H1 (cell line): ENCODE measurements at regions not wholly inside any gene's neighbourhood (a gene's known extent, or its start where the extent isn't known, plus 50 kb on each side); places are given as distances from the start of the nearest gene placed in this dataset.

ENCODE experiments used
- CTCF ChIA-PET: fragments of 300-600 bp; sonication (Branson Sonifier 250); formaldehyde crosslinking; loops from one replicate; lab custom pipeline; 2021; ENCODE audit not compliant: partially characterized antibody; lab: Charles Lee
- POLR2A ChIA-PET: fragments of 300-600 bp; sonication (Branson Sonifier 250); formaldehyde crosslinking; loops from one replicate; lab custom pipeline; 2021; ENCODE audit warnings: inconsistent platforms; ENCODE audit not compliant: partially characterized antibody; lab: Charles Lee
- DNase-seq, 2 experiments: peaks; one replicate each; pipeline versions ENCODE4 v3.0.0 to v3.0.0-alpha.2; 2010 to 2022; ENCODE audit warnings: low spot score in 2 of 2, low read depth in 1 of 2, mixed read lengths in 1 of 2
- FAIRE-seq: peaks from 2 replicates; lab custom pipeline; 2011; peaks lifted over from hg19 to GRCh38; lab: Jason Lieb, UNC
- H2AFZ ChIP-seq: 2 replicates; pipeline ENCODE4 v1.8.1; 2012; ENCODE audit warnings: low read length, inconsistent platforms
- H2AK5ac ChIP-seq: 2 replicates; pipeline ENCODE4 v1.6.1; 2013; ENCODE audit warnings: low read depth, low read length
- H2BK120ac ChIP-seq: replicated peaks from 2 replicates; pipeline ENCODE3; 2013; ENCODE audit warnings: low read depth, low read length, inconsistent platforms
- H2BK12ac ChIP-seq: 2 replicates; pipeline ENCODE4 v1.6.1; 2013; ENCODE audit warnings: low read depth, low read length
- H2BK15ac ChIP-seq: 2 replicates; pipeline ENCODE4 v1.6.1; 2013; ENCODE audit warnings: low read length
- H2BK20ac ChIP-seq: 2 replicates; pipeline ENCODE4 v1.6.1; 2013; ENCODE audit warnings: low read length
- H2BK5ac ChIP-seq: 2 replicates; pipeline ENCODE4 v1.6.1; 2013; ENCODE audit warnings: low read depth, low read length
- H3K14ac ChIP-seq: 2 replicates; pipeline ENCODE4 v1.6.1; 2013; ENCODE audit warnings: inconsistent platforms; ENCODE audit not compliant: insufficient read length
- H3K18ac ChIP-seq: 2 replicates; pipeline ENCODE4 v1.6.1; 2013; ENCODE audit warnings: low read length; ENCODE audit errors: extremely low read depth
- H3K23ac ChIP-seq: 2 replicates; pipeline ENCODE4 v1.6.1; 2013; ENCODE audit warnings: inconsistent platforms; ENCODE audit not compliant: insufficient read length
- H3K23me2 ChIP-seq: 2 replicates; pipeline ENCODE4 v1.6.1; 2013; ENCODE audit warnings: low read depth, low read length
- H3K27ac ChIP-seq: 2 replicates; pipeline ENCODE4 v1.6.1; 2011; ENCODE audit warnings: low read depth, low read length, inconsistent platforms
- H3K27me3 ChIP-seq, 4 experiments: replicated peaks in 1 of 4; 1 replicate in 1 of 4; 2 replicates in 3 of 4; pipeline versions ENCODE4 v1.6.1 to v1.8.1; 2011 to 2013; ENCODE audit warnings: low read length in 3 of 4, mild to moderate bottlenecking in 3 of 4, inconsistent platforms in 2 of 4, mixed read lengths in 2 of 4, moderate library complexity in 1 of 4; ENCODE audit not compliant: control insufficient read depth in 3 of 4, insufficient read depth in 3 of 4; ENCODE audit errors: extremely low read depth in 1 of 4
- H3K36me3 ChIP-seq, 4 experiments: 2 replicates each; pipeline versions ENCODE4 v1.6.1 to v1.8.1; 2011 to 2013; ENCODE audit warnings: mild to moderate bottlenecking in 4 of 4, low read length in 3 of 4, moderate library complexity in 2 of 4, control low read depth in 1 of 4, inconsistent platforms in 1 of 4; ENCODE audit not compliant: insufficient read depth in 4 of 4, control insufficient read depth in 2 of 4
- H3K4ac ChIP-seq: replicated peaks from 2 replicates; pipeline ENCODE3; 2013; ENCODE audit warnings: low read length, low read depth, mixed read lengths, inconsistent platforms; ENCODE audit not compliant: insufficient read length
- H3K4me1 ChIP-seq, 4 experiments: replicated peaks in 1 of 4; 1 replicate in 1 of 4; 2 replicates in 3 of 4; pipeline versions ENCODE4 v1.6.1 to v1.8.1; 2011 to 2013; ENCODE audit warnings: low read length in 3 of 4, inconsistent platforms in 2 of 4, mixed read lengths in 1 of 4; ENCODE audit not compliant: insufficient read depth in 4 of 4, control insufficient read depth in 3 of 4
- H3K4me2 ChIP-seq, 2 experiments: 2 replicates each; pipeline versions ENCODE4 v1.6.1 to v1.8.1; 2011 to 2013; ENCODE audit warnings: low read depth in 2 of 2, low read length in 2 of 2, control low read depth in 1 of 2, inconsistent platforms in 1 of 2, mild to moderate bottlenecking in 1 of 2; ENCODE audit not compliant: insufficient read depth in 1 of 2
- H3K4me3 ChIP-seq, 4 experiments: fragments of 200-600, 300-600 bp in 1 of 4; sonication (generic), shearing (Covaris generic), sonication (Bioruptor Twin) in 1 of 4; 2 replicates each; pipeline versions ENCODE4 v1.5.1 to v1.8.1; 2011 to 2016; ENCODE audit warnings: low read length in 4 of 4, low read depth in 3 of 4, control low read depth in 2 of 4, inconsistent platforms in 2 of 4, mild to moderate bottlenecking in 2 of 4, mixed read lengths in 1 of 4, moderate library complexity in 1 of 4; ENCODE audit not compliant: insufficient read depth in 2 of 4; ENCODE audit errors: extremely low read depth in 1 of 4
- H3K56ac ChIP-seq: replicated peaks from 2 replicates; pipeline ENCODE3; 2013; ENCODE audit warnings: low read depth, mild to moderate bottlenecking, mixed read lengths, low read length, inconsistent platforms; ENCODE audit not compliant: insufficient read length
- H3K79me1 ChIP-seq: 2 replicates; pipeline ENCODE4 v1.6.1; 2013; ENCODE audit warnings: low read depth, low read length, control low read depth
- H3K79me2 ChIP-seq, 2 experiments: 2 replicates each; pipeline versions ENCODE4 v1.6.1 to v1.8.1; 2012 to 2013; ENCODE audit warnings: low read length in 2 of 2, mild to moderate bottlenecking in 2 of 2, inconsistent platforms in 1 of 2; ENCODE audit not compliant: insufficient read depth in 2 of 2, control insufficient read depth in 1 of 2
- H3K9ac ChIP-seq, 4 experiments: replicated peaks in 1 of 4; 1 replicate in 1 of 4; 2 replicates in 3 of 4; pipeline versions ENCODE4 v1.6.1 to v1.8.1; 2011 to 2013; ENCODE audit warnings: low read depth in 3 of 4, low read length in 3 of 4, control low read depth in 2 of 4, mild to moderate bottlenecking in 2 of 4, moderate library complexity in 2 of 4, inconsistent platforms in 1 of 4; ENCODE audit errors: extremely low read depth in 1 of 4
- H3K9me3 ChIP-seq, 2 experiments: 2 replicates each; pipeline versions ENCODE4 v1.6.1 to v1.8.1; 2012 to 2013; ENCODE audit warnings: mild to moderate bottlenecking in 2 of 2, moderate library complexity in 2 of 2, control low read depth in 1 of 2, inconsistent platforms in 1 of 2, low read depth in 1 of 2, low read length in 1 of 2, mixed read lengths in 1 of 2; ENCODE audit not compliant: insufficient read depth in 2 of 2
- H4K20me1 ChIP-seq, 2 experiments: replicated peaks in 1 of 2; 2 replicates each; pipeline versions ENCODE3 to v1.8.1; 2011 to 2013; ENCODE audit warnings: inconsistent platforms in 2 of 2, low read length in 2 of 2, mild to moderate bottlenecking in 1 of 2; ENCODE audit not compliant: insufficient read depth in 2 of 2, control insufficient read depth in 1 of 2
- H4K5ac ChIP-seq: 2 replicates; pipeline ENCODE4 v1.6.1; 2013; ENCODE audit warnings: low read length, low read depth, mixed read lengths, inconsistent platforms; ENCODE audit not compliant: insufficient read length
- H4K8ac ChIP-seq: 2 replicates; pipeline ENCODE4 v1.8.0; 2013; ENCODE audit warnings: mild to moderate bottlenecking, moderate library complexity, low read length, inconsistent platforms; ENCODE audit not compliant: insufficient read depth; ENCODE audit errors: extremely low read depth
- H4K91ac ChIP-seq: replicated peaks from 2 replicates; pipeline ENCODE3; 2013; ENCODE audit warnings: low read length, mixed read lengths, inconsistent platforms; ENCODE audit not compliant: insufficient read length
- ATF3 ChIP-seq: IDR thresholded peaks from 2 replicates; pipeline ENCODE4 v1.6.1; 2011; ENCODE audit warnings: low read depth, mild to moderate bottlenecking, low read length; ENCODE audit not compliant: insufficient read depth
- HDAC2 ChIP-seq, 2 experiments: fragments of 300-600 bp in 1 of 2; sonication (generic) in 1 of 2; IDR thresholded peaks; 2 replicates each; pipeline ENCODE4 v1.6.1; 2011 to 2012; ENCODE audit warnings: low read depth in 2 of 2, low read length in 2 of 2, mild to moderate bottlenecking in 2 of 2, moderate library complexity in 2 of 2, borderline replicate concordance in 1 of 2, inconsistent platforms in 1 of 2
- JUN ChIP-seq: IDR thresholded peaks from 2 replicates; pipeline ENCODE4 v1.6.1; 2011; ENCODE audit warnings: low read depth, mild to moderate bottlenecking, improper control_type of control experiment, low read length
- MAX ChIP-seq: IDR thresholded peaks from 2 replicates; pipeline ENCODE4 v1.6.1; 2012; ENCODE audit warnings: inconsistent platforms
- POLR2A ChIP-seq, 2 experiments: IDR thresholded peaks; 1 replicate in 1 of 2; 2 replicates in 1 of 2; pipeline ENCODE4 v1.6.1; 2011; ENCODE audit warnings: low read depth in 2 of 2, low read length in 2 of 2, mild to moderate bottlenecking in 2 of 2; ENCODE audit errors: control extremely low read depth in 1 of 2
- RFX5 ChIP-seq: IDR thresholded peaks from 2 replicates; pipeline ENCODE4 v1.6.1; 2011; ENCODE audit warnings: low read depth, low read length, improper control_type of control experiment, borderline replicate concordance
- RXRA ChIP-seq: IDR thresholded peaks from 2 replicates; pipeline ENCODE4 v1.6.1; 2011; ENCODE audit warnings: low read depth, mild to moderate bottlenecking, low read length, moderate library complexity; ENCODE audit not compliant: insufficient read depth
- SIN3A ChIP-seq, 2 experiments: IDR thresholded peaks in 1 of 2; conservative IDR thresholded peaks in 1 of 2; 2 replicates each; pipeline ENCODE4 v1.6.1; 2011 to 2012; ENCODE audit warnings: low read length in 2 of 2, improper control_type of control experiment in 1 of 2, low read depth in 1 of 2, mild to moderate bottlenecking in 1 of 2
- TAF7 ChIP-seq: optimal IDR thresholded peaks from 2 replicates; pipeline ENCODE3; 2011; ENCODE audit warnings: low read depth, mild to moderate bottlenecking, inconsistent platforms, low read length, moderate library complexity, borderline replicate concordance
- USF2 ChIP-seq: IDR thresholded peaks from 2 replicates; pipeline ENCODE4 v1.6.1; 2011; ENCODE audit warnings: low read length, improper control_type of control experiment
- WGBS, 2 experiments: shearing (Covaris generic) in 1 of 2; methylation state at CpG; one replicate each; pipeline versions ENCODE4 v1.1.6 to v1.1.7; 2013 to 2015; ENCODE audit warnings: low lambda C conversion rate in 2 of 2, mixed read lengths in 2 of 2, inconsistent platforms in 1 of 2, low coverage in 1 of 2, missing lambda C conversion rate in 1 of 2; ENCODE audit not compliant: insufficient replicate concordance in 2 of 2, insufficient coverage in 1 of 2, insufficient read length in 1 of 2; ENCODE audit errors: extremely low coverage in 1 of 2, missing lambda C conversion rate in 1 of 2; 5-methylcytosine and 5-hydroxymethylcytosine counted together

GRCh38 chr4:149956678-149957077 lies 121.6 kb upstream of the DCLK2 start:
- no peaks in the 10 kb centered on the region for H3K79me2 ChIP-seq
- no peak overlapping the region for H2AK5ac ChIP-seq
- H3K79me1 ChIP-seq: no peaks in the 10 kb centered on the region
- no peak overlapping the region for H3K4me3 ChIP-seq
- DNase-seq: no peak
- H2BK5ac ChIP-seq: no peak overlapping the region
- no peak overlapping the region for H2BK15ac ChIP-seq
- CTCF ChIA-PET: interaction anchor here (0.7 kb wide), 1 partner anchor 1345 kb away, joined by 3 read pairs; no protein-coding TSS in a partner anchor
- no peak overlapping the region for H2BK120ac ChIP-seq
- H2BK20ac ChIP-seq: no peak overlapping the region
- POLR2A ChIA-PET: no interaction called here
- no peak overlapping the region for H3K23ac ChIP-seq
- no peak overlapping the region for H3K9ac ChIP-seq
- H4K5ac ChIP-seq: no peak overlapping the region
- no peak overlapping the region for H4K8ac ChIP-seq
- H3K4me1 ChIP-seq: peaks cover 0 to 3% (median 0%) of the 10 kb centered on the region in 4 experiments; a peak in 1 of 7 replicates
- TF ChIP-seq RXRA: no peak
- no peak for TF ChIP-seq POLR2A (IDR thresholded peaks at IDR 0.05; ENCODE audit: control extremely low read depth in 1 of 2, low read depth in 2 of 2, low read length in 2 of 2)
- no peak for TF ChIP-seq HDAC2 (IDR thresholded peaks at IDR 0.05; ENCODE audit: borderline replicate concordance in 1 of 2, low read depth in 2 of 2, low read length in 2 of 2)
- no peak for TF ChIP-seq TAF7
- no peak for TF ChIP-seq RFX5
- no peak for TF ChIP-seq ATF3
- no peak for TF ChIP-seq USF2
- no peak for TF ChIP-seq MAX
- TF ChIP-seq JUN: no peak
- TF ChIP-seq SIN3A (conservative IDR thresholded peaks at IDR 0.05 in 1 of 2, IDR thresholded peaks at IDR 0.05 in 1 of 2; ENCODE audit: low read depth in 1 of 2, low read length in 2 of 2): no peak
- FAIRE-seq: no peak
- no peak overlapping the region for H3K4me2 ChIP-seq
- H3K14ac ChIP-seq: no peak overlapping the region
- no peak overlapping the region for H2BK12ac ChIP-seq
- no peak overlapping the region for H3K4ac ChIP-seq
- no peak overlapping the region for H3K56ac ChIP-seq
- no peak overlapping the region for H4K91ac ChIP-seq
- H3K23me2 ChIP-seq: no peaks in the 10 kb centered on the region
- no peak overlapping the region for H2AFZ ChIP-seq
- no peaks in the 10 kb centered on the region for H3K27me3 ChIP-seq
- no peaks in the 10 kb centered on the region for H3K36me3 ChIP-seq
- H3K18ac ChIP-seq: no peak overlapping the region
- no peaks in the 10 kb centered on the region for H3K9me3 ChIP-seq
- no peak overlapping the region for H3K27ac ChIP-seq
- WGBS, 2 experiments: 93% methylated on average over 3 of the region's 3 CpGs; no CpG with 5 or more reads in 1 of the 2 experiments
- no peaks in the 10 kb centered on the region for H4K20me1 ChIP-seq
